HG03565 (cell line): ENCODE measurements at regions not wholly inside any gene's neighbourhood (a gene's known extent, or its start where the extent isn't known, plus 50 kb on each side); places are given as distances from the start of the nearest gene placed in this dataset.

Source experiments
- ATAC-seq: cut with Tn5 transposase; IDR thresholded peaks from one replicate; pipeline ENCODE4 v1.9.1; 2021; ENCODE audit warnings: mild to moderate bottlenecking, moderate library complexity; ENCODE audit not compliant: unreplicated experiment

DNA sequence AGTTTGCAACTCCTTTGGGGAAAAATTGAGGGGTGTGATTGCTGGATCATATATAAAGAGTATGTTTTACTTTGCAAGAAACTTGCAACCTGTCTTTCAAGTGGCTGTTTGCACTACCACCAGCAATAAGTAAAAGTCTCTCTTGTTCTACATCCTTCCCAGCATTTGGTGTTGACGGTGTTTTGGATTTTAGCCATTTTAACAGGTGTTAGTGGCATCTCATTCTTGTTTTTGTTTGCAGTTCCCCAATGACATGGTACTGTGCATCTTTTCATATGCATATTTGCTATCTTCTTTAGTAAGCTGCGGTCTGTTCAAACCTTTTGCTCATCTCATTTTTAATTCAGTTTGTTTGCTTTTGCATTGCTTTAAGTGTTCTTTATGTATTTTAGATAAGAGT lies 535.5 kb downstream of the LRRIQ3 start:
- ATAC-seq: no peak

- no peak for ATAC-seq
Observed at GRCh38 chr1:73659136-73659535, 538.8 kb downstream of the LRRIQ3 start.

DNA sequence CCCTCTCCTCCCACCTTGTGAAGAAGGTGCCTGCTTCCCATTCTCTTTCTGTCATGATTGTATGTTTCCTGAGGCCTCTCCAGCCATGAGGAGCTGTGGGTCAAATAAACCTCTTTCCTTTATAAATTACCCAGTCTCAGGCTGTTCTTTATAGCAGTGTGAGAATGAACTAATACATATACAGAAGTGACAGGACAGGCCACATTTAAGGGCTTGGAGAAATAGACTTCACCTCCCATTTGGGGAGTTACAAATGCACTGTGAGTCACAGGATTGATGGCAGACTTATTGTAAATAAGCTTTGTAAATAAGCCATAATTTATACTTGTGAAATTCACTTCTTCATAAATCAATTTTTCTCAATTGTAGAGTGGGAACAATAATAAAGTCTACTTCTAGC lies 543.3 kb downstream of the LRRIQ3 start:
- no peak for ATAC-seq

DNA sequence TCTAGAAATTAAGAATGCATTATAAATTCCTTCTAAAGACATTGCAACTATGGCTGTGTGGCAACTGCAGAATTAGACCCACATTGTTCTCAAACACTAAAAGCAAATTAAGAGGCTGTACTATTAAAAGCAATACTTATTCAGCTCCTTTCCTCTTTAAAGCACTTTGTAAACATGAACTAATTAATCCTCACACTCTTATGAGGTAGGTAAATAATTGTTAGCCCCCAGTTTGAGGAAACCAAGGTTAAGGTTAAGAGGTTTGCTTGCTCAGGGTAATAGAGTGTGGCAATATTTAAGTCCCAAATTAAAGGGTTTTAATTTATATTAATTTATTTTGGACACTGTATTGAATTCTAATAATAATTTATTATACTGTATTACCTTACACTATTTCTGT lies 553.8 kb downstream of the LRRIQ3 start:
- ATAC-seq: no peak

GRCh38 chr1:73639494-73639893 lies 558.5 kb downstream of the LRRIQ3 start:
- no peak for ATAC-seq

DNA sequence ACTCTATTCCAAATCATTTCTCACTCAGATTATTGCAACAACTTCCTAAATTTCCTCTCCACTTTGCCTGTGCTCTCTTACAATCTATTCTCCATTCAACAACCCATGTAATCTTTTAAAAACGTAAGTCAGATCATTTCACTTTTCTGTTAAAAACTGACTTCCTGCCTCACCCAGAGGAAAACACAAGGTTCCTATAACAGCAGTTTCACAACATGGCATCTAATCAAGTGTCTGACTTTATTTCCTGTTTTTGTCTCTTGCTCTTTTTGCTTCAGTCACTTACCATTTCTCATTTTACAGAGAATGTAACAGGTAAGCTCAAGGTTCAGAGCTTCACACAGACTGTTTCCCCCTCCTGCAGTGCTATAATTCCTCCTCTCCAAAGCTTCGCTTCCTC lies 560.7 kb downstream of the LRRIQ3 start:
- ATAC-seq: no peak

- ATAC-seq: no peak
Observed at GRCh38 chr1:73635021-73635420, 563.0 kb downstream of the LRRIQ3 start.

DNA sequence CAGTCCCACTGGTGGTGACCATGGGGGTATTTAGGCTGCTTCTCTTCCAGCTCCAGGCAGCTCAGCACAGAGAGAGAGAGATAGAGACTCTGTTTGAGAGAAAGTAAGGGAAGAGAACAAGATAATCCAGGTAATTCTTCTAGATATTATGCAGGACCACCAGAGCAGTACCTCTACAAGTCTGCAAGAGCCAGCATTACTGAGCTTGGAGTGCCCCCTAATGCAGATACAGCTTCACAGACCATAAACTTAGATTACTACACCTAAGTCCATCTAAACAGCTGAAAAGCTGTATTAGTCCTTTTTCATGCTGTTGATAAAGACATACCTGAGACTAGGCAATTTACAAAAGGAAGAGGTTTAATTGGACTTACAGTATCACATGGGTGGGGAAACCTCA lies 570.3 kb downstream of the LRRIQ3 start:
- ATAC-seq: no peak

- ATAC-seq: no peak
Observed at GRCh38 chr1:73626326-73626725, 571.6 kb downstream of the LRRIQ3 start.

DNA sequence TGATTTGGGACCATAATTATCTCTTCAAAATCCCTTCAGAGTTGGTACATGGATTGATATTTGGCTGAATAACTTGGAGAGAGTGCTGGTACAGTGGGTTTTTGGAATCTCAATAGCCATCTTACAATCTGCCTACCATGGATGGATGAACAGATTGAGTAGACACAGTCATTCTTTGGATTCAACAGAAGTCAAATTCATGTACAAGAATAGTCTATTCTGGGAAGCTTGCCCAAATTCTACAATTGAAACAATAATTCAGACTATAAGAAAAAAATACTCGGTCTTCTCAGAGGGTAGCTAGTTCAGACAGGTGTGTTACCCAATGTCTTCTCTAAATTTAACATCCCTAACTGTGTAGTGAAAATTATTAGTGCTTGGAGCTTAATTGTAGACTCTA lies 574.0 kb downstream of the LRRIQ3 start:
- ATAC-seq: no peak

GRCh38 chr1:73617145-73617544 lies 580.8 kb downstream of the LRRIQ3 start:
- ATAC-seq: no peak

- ATAC-seq: no peak
Observed at GRCh38 chr1:73611681-73612080, 586.3 kb downstream of the LRRIQ3 start.

DNA sequence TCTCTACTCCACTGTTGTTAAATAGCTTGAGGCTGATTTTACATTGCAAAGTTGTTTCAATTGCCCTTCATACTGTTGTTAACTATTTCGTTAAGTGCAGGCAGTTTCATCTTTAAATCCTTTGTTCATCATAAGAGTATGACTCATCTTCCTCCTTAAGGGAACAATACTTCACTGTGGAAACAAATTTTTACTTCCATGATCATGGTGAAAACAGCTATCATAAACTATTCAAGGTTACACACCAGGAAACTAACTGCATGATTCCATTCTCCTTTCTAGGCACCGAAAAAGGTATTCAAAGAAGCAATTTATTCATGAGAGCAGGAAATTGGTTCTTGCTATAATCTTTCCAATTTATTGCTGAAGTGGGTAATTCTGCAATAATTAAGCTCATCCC lies 593.2 kb downstream of the LRRIQ3 start:
- ATAC-seq: no peak

DNA sequence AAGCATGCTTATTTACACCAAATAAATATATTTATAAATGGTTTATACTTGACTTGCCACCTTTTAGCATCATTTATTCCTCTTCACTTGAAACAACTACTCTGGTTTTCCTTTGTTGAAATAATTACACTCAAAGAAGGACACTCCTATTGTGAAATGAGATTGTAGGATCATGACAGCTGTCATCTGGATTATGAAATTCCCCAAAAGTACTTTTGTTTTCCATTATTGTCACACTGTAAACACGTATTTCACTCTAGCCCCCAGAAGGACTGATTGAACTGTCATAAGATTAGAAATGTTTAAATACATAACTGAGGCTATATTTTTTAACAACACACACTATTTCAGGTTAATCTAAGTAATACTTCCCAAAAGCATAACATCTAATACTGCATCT lies 593.8 kb downstream of the LRRIQ3 start:
- ATAC-seq: no peak

DNA sequence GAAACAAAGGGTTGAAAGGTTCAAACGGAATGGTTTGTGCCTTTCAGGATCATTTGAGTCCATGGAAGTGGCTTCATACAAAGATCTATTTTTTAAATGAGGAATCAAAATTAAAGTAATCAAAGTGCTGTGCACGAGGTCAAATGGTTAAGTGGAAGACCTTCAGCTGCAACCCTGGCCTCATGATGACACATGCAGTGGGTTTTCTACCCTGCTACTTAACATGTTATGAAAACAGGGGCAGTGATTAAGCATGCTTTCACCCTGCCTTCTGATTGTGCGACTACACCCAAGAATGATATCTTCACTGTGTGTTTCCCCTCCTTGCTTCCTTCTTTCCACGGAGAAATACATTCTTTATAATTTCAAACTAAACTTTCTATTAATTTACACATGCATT lies 604.2 kb downstream of the LRRIQ3 start:
- no peak for ATAC-seq

DNA sequence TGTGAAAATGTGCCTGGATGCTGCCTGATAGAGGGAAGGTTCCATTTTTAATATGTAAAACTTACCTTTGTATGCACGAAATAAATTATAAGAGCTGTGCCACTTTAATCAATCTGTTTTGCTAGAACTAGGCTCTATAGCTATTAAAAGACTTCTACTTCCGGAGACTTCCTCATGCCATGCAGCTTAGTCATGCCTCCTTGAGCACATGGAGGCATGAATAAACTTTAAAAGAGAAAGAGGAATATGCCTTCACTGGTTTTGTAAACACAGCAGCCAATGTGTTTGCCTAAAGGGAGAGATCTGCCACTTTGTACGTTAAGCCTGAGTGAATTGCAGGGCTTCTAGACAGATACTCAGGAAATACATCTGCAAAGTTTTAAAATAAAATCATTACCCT lies 604.6 kb downstream of the LRRIQ3 start:
- ATAC-seq: no peak

DNA sequence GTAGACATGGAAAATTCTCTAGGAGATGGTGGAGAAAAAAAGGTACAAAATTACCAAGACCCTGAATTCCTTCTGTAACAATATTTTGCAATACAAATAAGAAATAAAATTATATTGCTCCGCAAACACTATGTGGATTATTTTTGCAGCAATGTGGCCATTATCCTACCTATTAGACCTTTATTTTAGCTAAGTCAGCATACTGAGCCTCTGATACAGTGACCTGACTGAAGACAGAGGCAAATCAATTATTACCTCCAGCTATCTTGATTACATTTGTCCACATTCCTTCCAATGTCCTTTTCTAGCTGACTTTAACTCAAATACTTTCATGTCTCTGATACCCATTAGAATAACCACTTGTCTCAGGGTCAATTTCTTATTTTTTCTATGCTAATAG lies 610.9 kb downstream of the LRRIQ3 start:
- ATAC-seq: no peak

DNA sequence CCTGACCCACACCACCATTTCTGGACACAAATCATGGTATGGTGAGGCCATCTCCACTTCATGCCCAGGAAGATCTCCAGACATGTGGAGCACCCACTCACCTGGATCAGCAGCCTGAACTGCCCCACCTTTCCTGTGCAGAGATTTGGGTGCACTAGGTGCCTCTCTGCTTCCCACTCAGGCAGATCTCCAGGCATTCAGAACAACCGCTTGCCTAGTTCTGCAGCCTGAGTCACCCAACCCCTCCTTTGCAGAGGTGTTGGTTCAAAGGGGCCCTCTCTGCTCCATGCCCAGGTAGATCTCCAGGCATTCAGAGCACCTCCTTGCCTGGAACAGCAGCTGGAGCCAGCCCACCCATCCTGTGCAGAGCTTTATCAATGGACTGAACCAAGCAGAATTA lies 620.8 kb downstream of the LRRIQ3 start:
- no peak for ATAC-seq

- ATAC-seq: no peak
Observed at GRCh38 chr1:73576083-73576482, 621.9 kb downstream of the LRRIQ3 start.

DNA sequence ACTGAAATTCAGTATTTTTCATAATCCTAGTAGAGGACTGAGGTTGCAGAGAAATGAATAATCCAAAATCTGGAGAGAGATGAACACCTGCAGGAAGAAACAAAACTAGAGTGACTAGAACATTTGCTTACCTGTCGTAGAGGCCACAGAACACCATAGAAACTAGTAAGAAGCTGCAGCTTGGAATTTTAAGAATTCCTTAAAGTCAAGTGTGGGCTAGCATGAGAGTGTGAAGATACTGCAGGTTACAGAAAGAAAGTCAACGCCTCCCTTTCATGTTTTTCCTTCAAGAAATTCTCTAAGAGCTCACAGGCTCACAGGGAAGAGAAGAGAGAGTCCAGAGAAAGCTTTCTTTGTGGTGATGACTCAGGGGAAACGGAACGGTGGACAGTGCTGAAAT lies 633.7 kb downstream of the LRRIQ3 start:
- no peak for ATAC-seq

DNA sequence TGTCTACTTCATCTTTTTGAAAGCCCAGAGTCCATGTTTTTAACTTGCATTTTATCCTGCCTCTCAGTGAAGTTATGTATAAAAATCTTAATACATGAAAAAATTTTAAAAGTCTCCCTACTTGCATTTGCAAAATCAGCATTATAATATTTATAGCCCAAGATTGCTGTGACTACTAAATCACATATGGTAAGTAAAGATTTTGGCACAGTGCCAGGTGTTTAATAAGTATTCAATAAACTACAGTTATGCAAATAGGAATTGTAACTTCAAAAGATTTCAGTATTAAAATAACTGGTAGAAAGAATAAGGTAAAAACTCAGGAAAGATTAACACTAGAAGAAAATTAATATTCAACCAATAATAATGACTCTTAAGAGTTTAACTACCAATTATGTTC lies 641.7 kb downstream of the LRRIQ3 start:
- ATAC-seq: no peak

- no peak for ATAC-seq
Observed at GRCh38 chr1:73537400-73537799, 660.6 kb downstream of the LRRIQ3 start.

DNA sequence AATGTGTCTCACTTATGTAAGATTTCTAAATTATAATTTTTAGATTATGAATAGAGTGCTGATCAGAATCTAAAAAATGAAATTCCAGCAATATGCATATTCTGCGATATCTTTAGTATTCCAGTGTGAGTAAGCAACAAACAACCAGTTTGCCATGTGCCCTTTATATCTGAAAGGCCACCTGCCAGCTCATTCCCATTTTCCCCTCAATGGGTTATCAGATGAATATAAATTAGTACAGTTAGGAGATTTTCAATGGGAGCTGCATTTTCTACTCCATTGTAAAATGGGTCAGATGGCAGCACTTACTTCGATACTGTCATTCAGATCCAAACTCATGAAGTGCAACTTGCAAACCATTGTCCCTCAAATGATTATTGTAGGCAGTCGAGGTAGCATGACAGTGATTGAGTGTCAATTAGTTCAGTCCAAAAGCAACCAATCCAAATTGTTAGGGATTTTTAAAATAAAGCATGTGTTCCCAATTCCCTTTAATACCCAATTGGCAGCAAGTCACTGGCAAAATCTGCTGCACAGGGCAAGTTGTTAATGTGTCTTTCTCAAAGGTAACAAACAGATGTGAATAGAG lies 680.3 kb downstream of the LRRIQ3 start:
- no peak for ATAC-seq

GRCh38 chr1:73516451-73516850 lies 681.5 kb downstream of the LRRIQ3 start:
- ATAC-seq: no peak
